H1 (cell line): ENCODE measurements at regions not wholly inside any gene's neighbourhood (a gene's known extent, or its start where the extent isn't known, plus 50 kb on each side); places are given as distances from the start of the nearest gene placed in this dataset.

Experiments used
- CTCF ChIA-PET: fragments of 300-600 bp; sonication (Branson Sonifier 250); formaldehyde crosslinking; loops from one replicate; lab custom pipeline; 2021; ENCODE audit not compliant: partially characterized antibody; lab: Charles Lee
- POLR2A ChIA-PET: fragments of 300-600 bp; sonication (Branson Sonifier 250); formaldehyde crosslinking; loops from one replicate; lab custom pipeline; 2021; ENCODE audit warnings: inconsistent platforms; ENCODE audit not compliant: partially characterized antibody; lab: Charles Lee
- DNase-seq, 2 experiments: peaks; one replicate each; pipeline versions ENCODE4 v3.0.0 to v3.0.0-alpha.2; 2010 to 2022; ENCODE audit warnings: low spot score in 2 of 2, low read depth in 1 of 2, mixed read lengths in 1 of 2
- FAIRE-seq: peaks from 2 replicates; lab custom pipeline; 2011; peaks lifted over from hg19 to GRCh38; lab: Jason Lieb, UNC
- H2AFZ ChIP-seq: 2 replicates; pipeline ENCODE4 v1.8.1; 2012; ENCODE audit warnings: low read length, inconsistent platforms
- H2AK5ac ChIP-seq: 2 replicates; pipeline ENCODE4 v1.6.1; 2013; ENCODE audit warnings: low read depth, low read length
- H2BK120ac ChIP-seq: replicated peaks from 2 replicates; pipeline ENCODE3; 2013; ENCODE audit warnings: low read depth, low read length, inconsistent platforms
- H2BK12ac ChIP-seq: 2 replicates; pipeline ENCODE4 v1.6.1; 2013; ENCODE audit warnings: low read depth, low read length
- H2BK15ac ChIP-seq: 2 replicates; pipeline ENCODE4 v1.6.1; 2013; ENCODE audit warnings: low read length
- H2BK20ac ChIP-seq: 2 replicates; pipeline ENCODE4 v1.6.1; 2013; ENCODE audit warnings: low read length
- H2BK5ac ChIP-seq: 2 replicates; pipeline ENCODE4 v1.6.1; 2013; ENCODE audit warnings: low read depth, low read length
- H3K14ac ChIP-seq: 2 replicates; pipeline ENCODE4 v1.6.1; 2013; ENCODE audit warnings: inconsistent platforms; ENCODE audit not compliant: insufficient read length
- H3K18ac ChIP-seq: 2 replicates; pipeline ENCODE4 v1.6.1; 2013; ENCODE audit warnings: low read length; ENCODE audit errors: extremely low read depth
- H3K23ac ChIP-seq: 2 replicates; pipeline ENCODE4 v1.6.1; 2013; ENCODE audit warnings: inconsistent platforms; ENCODE audit not compliant: insufficient read length
- H3K23me2 ChIP-seq: 2 replicates; pipeline ENCODE4 v1.6.1; 2013; ENCODE audit warnings: low read depth, low read length
- H3K27ac ChIP-seq: 2 replicates; pipeline ENCODE4 v1.6.1; 2011; ENCODE audit warnings: low read depth, low read length, inconsistent platforms
- H3K27me3 ChIP-seq, 4 experiments: replicated peaks in 1 of 4; 1 replicate in 1 of 4; 2 replicates in 3 of 4; pipeline versions ENCODE4 v1.6.1 to v1.8.1; 2011 to 2013; ENCODE audit warnings: low read length in 3 of 4, mild to moderate bottlenecking in 3 of 4, inconsistent platforms in 2 of 4, mixed read lengths in 2 of 4, moderate library complexity in 1 of 4; ENCODE audit not compliant: control insufficient read depth in 3 of 4, insufficient read depth in 3 of 4; ENCODE audit errors: extremely low read depth in 1 of 4
- H3K36me3 ChIP-seq, 4 experiments: 2 replicates each; pipeline versions ENCODE4 v1.6.1 to v1.8.1; 2011 to 2013; ENCODE audit warnings: mild to moderate bottlenecking in 4 of 4, low read length in 3 of 4, moderate library complexity in 2 of 4, control low read depth in 1 of 4, inconsistent platforms in 1 of 4; ENCODE audit not compliant: insufficient read depth in 4 of 4, control insufficient read depth in 2 of 4
- H3K4ac ChIP-seq: replicated peaks from 2 replicates; pipeline ENCODE3; 2013; ENCODE audit warnings: low read length, low read depth, mixed read lengths, inconsistent platforms; ENCODE audit not compliant: insufficient read length
- H3K4me1 ChIP-seq, 4 experiments: replicated peaks in 1 of 4; 1 replicate in 1 of 4; 2 replicates in 3 of 4; pipeline versions ENCODE4 v1.6.1 to v1.8.1; 2011 to 2013; ENCODE audit warnings: low read length in 3 of 4, inconsistent platforms in 2 of 4, mixed read lengths in 1 of 4; ENCODE audit not compliant: insufficient read depth in 4 of 4, control insufficient read depth in 3 of 4
- H3K4me2 ChIP-seq, 2 experiments: 2 replicates each; pipeline versions ENCODE4 v1.6.1 to v1.8.1; 2011 to 2013; ENCODE audit warnings: low read depth in 2 of 2, low read length in 2 of 2, control low read depth in 1 of 2, inconsistent platforms in 1 of 2, mild to moderate bottlenecking in 1 of 2; ENCODE audit not compliant: insufficient read depth in 1 of 2
- H3K4me3 ChIP-seq, 4 experiments: fragments of 200-600, 300-600 bp in 1 of 4; sonication (generic), shearing (Covaris generic), sonication (Bioruptor Twin) in 1 of 4; 2 replicates each; pipeline versions ENCODE4 v1.5.1 to v1.8.1; 2011 to 2016; ENCODE audit warnings: low read length in 4 of 4, low read depth in 3 of 4, control low read depth in 2 of 4, inconsistent platforms in 2 of 4, mild to moderate bottlenecking in 2 of 4, mixed read lengths in 1 of 4, moderate library complexity in 1 of 4; ENCODE audit not compliant: insufficient read depth in 2 of 4; ENCODE audit errors: extremely low read depth in 1 of 4
- H3K56ac ChIP-seq: replicated peaks from 2 replicates; pipeline ENCODE3; 2013; ENCODE audit warnings: low read depth, mild to moderate bottlenecking, mixed read lengths, low read length, inconsistent platforms; ENCODE audit not compliant: insufficient read length
- H3K79me1 ChIP-seq: 2 replicates; pipeline ENCODE4 v1.6.1; 2013; ENCODE audit warnings: low read depth, low read length, control low read depth
- H3K79me2 ChIP-seq, 2 experiments: 2 replicates each; pipeline versions ENCODE4 v1.6.1 to v1.8.1; 2012 to 2013; ENCODE audit warnings: low read length in 2 of 2, mild to moderate bottlenecking in 2 of 2, inconsistent platforms in 1 of 2; ENCODE audit not compliant: insufficient read depth in 2 of 2, control insufficient read depth in 1 of 2
- H3K9ac ChIP-seq, 4 experiments: replicated peaks in 1 of 4; 1 replicate in 1 of 4; 2 replicates in 3 of 4; pipeline versions ENCODE4 v1.6.1 to v1.8.1; 2011 to 2013; ENCODE audit warnings: low read depth in 3 of 4, low read length in 3 of 4, control low read depth in 2 of 4, mild to moderate bottlenecking in 2 of 4, moderate library complexity in 2 of 4, inconsistent platforms in 1 of 4; ENCODE audit errors: extremely low read depth in 1 of 4
- H3K9me3 ChIP-seq, 2 experiments: 2 replicates each; pipeline versions ENCODE4 v1.6.1 to v1.8.1; 2012 to 2013; ENCODE audit warnings: mild to moderate bottlenecking in 2 of 2, moderate library complexity in 2 of 2, control low read depth in 1 of 2, inconsistent platforms in 1 of 2, low read depth in 1 of 2, low read length in 1 of 2, mixed read lengths in 1 of 2; ENCODE audit not compliant: insufficient read depth in 2 of 2
- H4K20me1 ChIP-seq, 2 experiments: replicated peaks in 1 of 2; 2 replicates each; pipeline versions ENCODE3 to v1.8.1; 2011 to 2013; ENCODE audit warnings: inconsistent platforms in 2 of 2, low read length in 2 of 2, mild to moderate bottlenecking in 1 of 2; ENCODE audit not compliant: insufficient read depth in 2 of 2, control insufficient read depth in 1 of 2
- H4K5ac ChIP-seq: 2 replicates; pipeline ENCODE4 v1.6.1; 2013; ENCODE audit warnings: low read length, low read depth, mixed read lengths, inconsistent platforms; ENCODE audit not compliant: insufficient read length
- H4K8ac ChIP-seq: 2 replicates; pipeline ENCODE4 v1.8.0; 2013; ENCODE audit warnings: mild to moderate bottlenecking, moderate library complexity, low read length, inconsistent platforms; ENCODE audit not compliant: insufficient read depth; ENCODE audit errors: extremely low read depth
- H4K91ac ChIP-seq: replicated peaks from 2 replicates; pipeline ENCODE3; 2013; ENCODE audit warnings: low read length, mixed read lengths, inconsistent platforms; ENCODE audit not compliant: insufficient read length
- ASH2L ChIP-seq: fragments of 200-600, 300-600 bp; sonication (generic); IDR thresholded peaks from one replicate; pipeline ENCODE4 v1.7.1; 2017; ENCODE audit warnings: low read length
- BCL11A ChIP-seq, 2 experiments: IDR thresholded peaks; one replicate each; pipeline ENCODE4 v1.6.1; 2011; ENCODE audit warnings: low read depth in 2 of 2, low read length in 2 of 2, mild to moderate bottlenecking in 2 of 2
- BRCA1 ChIP-seq: IDR thresholded peaks from 2 replicates; pipeline ENCODE4 v1.6.1; 2012; ENCODE audit warnings: low read depth, low read length, improper control_type of control experiment
- FOSL1 ChIP-seq: IDR thresholded peaks from 2 replicates; pipeline ENCODE4 v1.6.1; 2011; ENCODE audit warnings: mild to moderate bottlenecking, low read depth, low read length, moderate library complexity; ENCODE audit not compliant: insufficient read depth
- GTF2F1 ChIP-seq: IDR thresholded peaks from 2 replicates; pipeline ENCODE4 v1.6.1; 2012; ENCODE audit warnings: low read depth, low read length, improper control_type of control experiment, borderline replicate concordance
- JUN ChIP-seq: IDR thresholded peaks from 2 replicates; pipeline ENCODE4 v1.6.1; 2011; ENCODE audit warnings: low read depth, mild to moderate bottlenecking, improper control_type of control experiment, low read length
- KDM1A ChIP-seq: fragments of 200-600, 300-600 bp; sonication (generic); IDR thresholded peaks from 2 replicates; pipeline ENCODE4 v1.7.1; 2016; ENCODE audit warnings: mild to moderate bottlenecking, low read length, borderline replicate concordance
- KDM4A ChIP-seq: IDR thresholded peaks from one replicate; pipeline ENCODE4 v1.7.1; 2012; ENCODE audit warnings: low read depth, mild to moderate bottlenecking, moderate library complexity, low read length, inconsistent platforms; ENCODE audit not compliant: severe bottlenecking
- KDM5A ChIP-seq: fragments of 200-600 bp; IDR thresholded peaks from 2 replicates; pipeline ENCODE4 v1.7.1; 2012; ENCODE audit warnings: mild to moderate bottlenecking, low read length, inconsistent platforms, mixed read lengths
- NANOG ChIP-seq: IDR thresholded peaks from 2 replicates; pipeline ENCODE4 v1.6.1; 2011; ENCODE audit warnings: low read length, low read depth, mild to moderate bottlenecking, inconsistent platforms; ENCODE audit not compliant: insufficient read depth, poor library complexity, severe bottlenecking
- RBBP5 ChIP-seq: IDR thresholded peaks from 2 replicates; pipeline ENCODE4 v1.7.1; 2012; ENCODE audit warnings: low read depth, mild to moderate bottlenecking, inconsistent platforms, low read length, moderate library complexity, borderline replicate concordance
- SIN3A ChIP-seq, 2 experiments: IDR thresholded peaks in 1 of 2; conservative IDR thresholded peaks in 1 of 2; 2 replicates each; pipeline ENCODE4 v1.6.1; 2011 to 2012; ENCODE audit warnings: low read length in 2 of 2, improper control_type of control experiment in 1 of 2, low read depth in 1 of 2, mild to moderate bottlenecking in 1 of 2
- SIRT6 ChIP-seq: IDR thresholded peaks from one replicate; pipeline ENCODE4 v1.7.1; 2012; ENCODE audit warnings: low read length, inconsistent platforms
- SIX5 ChIP-seq: IDR thresholded peaks from 2 replicates; pipeline ENCODE4 v1.6.1; 2011; ENCODE audit warnings: mild to moderate bottlenecking, low read depth, low read length
- SP4 ChIP-seq: IDR thresholded peaks from 2 replicates; pipeline ENCODE4 v1.6.1; 2012; ENCODE audit warnings: low read length, inconsistent platforms
- TAF1 ChIP-seq: IDR thresholded peaks from 2 replicates; pipeline ENCODE4 v1.6.1; 2011; ENCODE audit warnings: mild to moderate bottlenecking, low read depth, low read length
- whole genome bisulfite sequencing, 2 experiments: shearing (Covaris generic) in 1 of 2; methylation state at CpG; one replicate each; pipeline versions ENCODE4 v1.1.6 to v1.1.7; 2013 to 2015; ENCODE audit warnings: low lambda C conversion rate in 2 of 2, mixed read lengths in 2 of 2, inconsistent platforms in 1 of 2, low coverage in 1 of 2, missing lambda C conversion rate in 1 of 2; ENCODE audit not compliant: insufficient replicate concordance in 2 of 2, insufficient coverage in 1 of 2, insufficient read length in 1 of 2; ENCODE audit errors: extremely low coverage in 1 of 2, missing lambda C conversion rate in 1 of 2; 5-methylcytosine and 5-hydroxymethylcytosine counted together

DNA sequence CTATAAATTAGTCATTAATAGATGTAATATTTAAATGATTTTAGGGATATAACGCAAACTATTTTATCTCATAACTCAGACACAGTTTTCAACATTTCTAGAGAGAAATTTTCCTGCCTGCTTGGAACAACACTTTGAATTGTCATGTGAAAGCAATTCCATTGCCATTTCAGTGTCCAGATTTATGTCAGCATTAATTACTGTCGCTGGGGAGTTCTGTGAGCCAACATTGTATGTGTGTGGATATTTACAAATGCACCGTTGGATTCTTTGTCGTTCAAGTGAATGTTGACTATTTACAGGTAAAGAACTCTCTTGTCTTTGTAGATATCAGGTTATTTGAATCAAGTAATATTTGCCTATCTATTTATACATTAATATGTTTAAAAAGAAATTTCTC is 465.3 kb upstream of the RGS6 start:
- Histone ChIP-seq H3K4me3 (no peak overlapping the region), H4K5ac (no peak overlapping the region), H3K23ac (no peak overlapping the region), H3K27ac (no peak overlapping the region), H4K8ac (no peak overlapping the region), H2AK5ac (no peak overlapping the region), H3K18ac (no peak overlapping the region), H3K9ac (no peak overlapping the region), H3K79me2 (peaks cover 0 to 21% of the 10 kb centered on the region in 2 experiments; a peak in 2 of 4 replicates), H2BK120ac (no peak overlapping the region), H2BK15ac (no peak overlapping the region), H3K56ac (no peak overlapping the region), H2BK5ac (no peak overlapping the region), H3K23me2 (no peaks in the 10 kb centered on the region; the same call in 1 of the 2 replicates), H2BK20ac (no peak overlapping the region), H3K14ac (no peak overlapping the region), H3K79me1 (peaks cover 8% of the 10 kb centered on the region; the same call in 1 of the 2 replicates), H2BK12ac (no peak overlapping the region), H2AFZ (no peak overlapping the region), H4K20me1 (peaks cover 0 to 2% of the 10 kb centered on the region in 2 experiments), H3K4me2 (no peak overlapping the region), H4K91ac (no peak overlapping the region), H3K4ac (no peak overlapping the region), H3K9me3 (no peaks in the 10 kb centered on the region), H3K4me1 (peaks cover 0 to 2% (median 0%) of the 10 kb centered on the region in 4 experiments; a peak in 1 of 7 replicates), H3K36me3 (peaks cover 0 to 6% (median 0%) of the 10 kb centered on the region in 4 experiments; a peak in 4 of 8 replicates), H3K27me3 (no peaks in the 10 kb centered on the region)
- CTCF ChIA-PET: no interaction called here
- POLR2A ChIA-PET: no interaction called here
- FAIRE-seq (no peak), DNase-seq (no peak)
- WGBS, 2 experiments: 93% methylated on average over 4 of the region's 4 CpGs; no CpG with 5 or more reads in 1 of the 2 experiments
- TF ChIP-seq SIRT6 (no peak), SIX5 (no peak), KDM4A (no peak), JUN (no peak), RBBP5 (no peak), FOSL1 (no peak), TAF1 (no peak), SIN3A (conservative IDR thresholded peaks at IDR 0.05 in 1 of 2, IDR thresholded peaks at IDR 0.05 in 1 of 2; ENCODE audit: low read depth in 1 of 2, low read length in 2 of 2) (no peak), KDM1A (no peak), BRCA1 (no peak), NANOG (no peak), GTF2F1 (no peak), SP4 (no peak), BCL11A (IDR thresholded peaks at IDR 0.05; ENCODE audit: low read depth in 2 of 2, low read length in 2 of 2) (no peak), ASH2L (no peak), KDM5A (no peak)
